IPS DF 19.7 (cell line): ENCODE measurements at regions not wholly inside any gene's neighbourhood (a gene's known extent, or its start where the extent isn't known, plus 50 kb on each side); places are given as distances from the start of the nearest gene placed in this dataset.

ENCODE experiments used
- DNase-seq: peaks from one replicate; pipeline ENCODE4 v3.0.0-alpha.2; 2013; ENCODE audit warnings: low read depth, low spot score

- DNase-seq = no peak
Observed at GRCh38 chr4:189364032-189364449, 576.6 kb upstream of the FRG1 start.

- no peak for DNase-seq
Observed at GRCh38 chr4:189365451-189365850, 575.2 kb upstream of the FRG1 start.

- DNase-seq = no peak
Observed at GRCh38 chr4:189367832-189368231, 572.8 kb upstream of the FRG1 start.

DNA sequence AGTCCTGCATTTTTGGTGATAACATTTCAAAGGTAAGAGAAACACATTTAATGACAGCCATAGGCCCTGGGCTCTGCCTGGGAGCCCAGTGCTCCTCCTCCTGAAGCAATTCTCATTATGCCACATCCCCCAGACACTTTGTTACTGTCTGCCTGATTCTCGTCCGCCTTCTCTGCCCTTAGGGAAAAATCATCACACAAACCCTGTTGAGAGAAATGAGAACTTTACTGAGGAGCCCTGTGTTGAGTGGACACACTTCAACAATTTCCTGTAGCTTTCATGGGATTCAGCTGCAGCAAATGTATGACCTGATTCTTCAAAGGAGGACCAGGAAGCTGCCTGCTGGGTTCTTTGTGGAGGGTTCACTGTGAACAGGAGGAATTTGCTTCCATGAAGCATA, 566.5 kb upstream of the FRG1 start:
- DNase-seq = no peak

DNA sequence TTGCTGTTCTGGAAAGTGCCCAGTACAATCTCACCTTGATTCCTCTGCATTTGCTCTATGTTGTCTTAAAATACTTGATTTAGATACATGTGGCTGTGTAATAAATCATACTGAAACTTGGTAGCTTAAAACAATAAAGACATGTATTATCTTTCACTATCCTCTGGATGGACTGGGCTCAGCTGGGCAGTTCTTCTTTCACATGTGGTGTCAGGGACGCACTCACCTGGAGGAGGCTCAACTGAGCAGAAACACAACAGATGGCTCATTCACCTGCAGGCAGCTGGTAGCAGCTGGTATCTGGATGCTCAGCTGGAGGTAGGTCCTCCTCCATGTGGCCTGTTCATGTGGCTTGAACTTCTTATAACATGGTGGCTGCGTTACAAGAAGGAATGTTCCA, 563.8 kb upstream of the FRG1 start:
- no peak for DNase-seq

DNA sequence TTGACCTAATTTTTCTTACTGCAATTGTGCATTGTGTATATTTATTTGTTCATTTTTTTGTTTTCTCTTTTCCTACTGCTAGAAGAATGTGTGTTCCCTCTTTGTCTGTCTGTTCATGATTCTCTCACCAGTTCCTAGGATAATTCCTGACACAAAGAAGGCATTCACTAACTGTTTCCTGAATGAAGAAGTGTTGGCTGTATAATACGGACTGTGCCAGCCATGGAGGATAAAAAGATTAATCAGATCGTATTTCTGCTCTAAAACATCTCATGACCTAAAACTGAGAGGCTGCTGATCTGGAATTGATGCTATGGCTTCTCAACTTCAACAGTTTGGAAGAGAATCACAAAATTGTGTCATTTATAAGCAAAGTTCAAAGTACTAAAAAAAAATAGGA, 563.1 kb upstream of the FRG1 start:
- no peak for DNase-seq

DNA sequence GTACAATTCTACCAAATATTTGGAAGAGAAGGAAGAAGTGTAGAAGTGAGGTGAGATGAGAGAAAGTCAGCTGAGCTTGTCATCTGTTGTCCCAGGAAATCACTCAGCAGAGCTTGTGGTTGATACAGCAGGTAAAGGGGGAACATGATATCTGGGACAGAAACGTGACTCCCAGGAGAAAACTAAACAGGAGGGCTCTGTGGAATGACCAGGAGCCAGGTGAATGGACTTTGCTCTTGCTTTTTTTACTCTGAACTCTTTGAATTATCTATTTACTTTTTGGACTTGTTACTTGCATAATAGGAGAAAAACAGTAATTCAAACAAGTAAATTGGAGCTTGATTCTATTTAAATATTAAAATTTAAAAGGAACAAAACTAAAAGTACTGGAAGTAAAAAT, 555.6 kb upstream of the FRG1 start:
- DNase-seq = no peak

GRCh38 chr4:189385579-189385978, 555.1 kb upstream of the FRG1 start:
- DNase-seq = no peak

GRCh38 chr4:189396435-189396834, 544.2 kb upstream of the FRG1 start:
- DNase-seq = no peak

GRCh38 chr4:189404271-189404670, 536.4 kb upstream of the FRG1 start:
- no peak for DNase-seq

DNA sequence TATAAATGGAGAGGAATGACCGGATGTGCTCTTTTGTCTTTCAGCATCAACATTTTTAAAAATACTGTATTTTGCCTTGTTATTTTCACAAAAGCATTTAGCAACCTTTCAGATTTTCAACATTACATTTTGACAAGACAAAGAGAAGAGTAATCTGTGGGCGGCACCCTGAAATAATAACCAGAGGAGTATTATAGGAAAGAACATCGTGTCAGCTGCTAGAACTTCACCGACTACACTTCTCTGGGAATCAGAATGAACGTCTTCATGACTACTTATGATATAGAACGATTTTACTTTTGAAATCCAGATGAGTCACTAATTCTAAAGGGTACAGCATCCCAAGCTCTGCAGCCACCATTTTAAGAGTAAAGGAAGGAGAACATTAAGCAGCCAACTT, 531.5 kb upstream of the FRG1 start:
- DNase-seq = no peak

GRCh38 chr4:189414021-189414420, 526.7 kb upstream of the FRG1 start:
- no peak for DNase-seq

- no peak for DNase-seq
Observed at GRCh38 chr4:189420572-189420971, 520.1 kb upstream of the FRG1 start.

- DNase-seq = no peak
Observed at GRCh38 chr4:189436207-189436606, 504.5 kb upstream of the FRG1 start.

GRCh38 chr4:189440716-189441115, 500.0 kb upstream of the FRG1 start:
- no peak for DNase-seq

- no peak for DNase-seq
Observed at GRCh38 chr4:189443341-189443740, 497.3 kb upstream of the FRG1 start.

- DNase-seq = no peak
Observed at GRCh38 chr4:189445613-189446012, 495.1 kb upstream of the FRG1 start.

DNA sequence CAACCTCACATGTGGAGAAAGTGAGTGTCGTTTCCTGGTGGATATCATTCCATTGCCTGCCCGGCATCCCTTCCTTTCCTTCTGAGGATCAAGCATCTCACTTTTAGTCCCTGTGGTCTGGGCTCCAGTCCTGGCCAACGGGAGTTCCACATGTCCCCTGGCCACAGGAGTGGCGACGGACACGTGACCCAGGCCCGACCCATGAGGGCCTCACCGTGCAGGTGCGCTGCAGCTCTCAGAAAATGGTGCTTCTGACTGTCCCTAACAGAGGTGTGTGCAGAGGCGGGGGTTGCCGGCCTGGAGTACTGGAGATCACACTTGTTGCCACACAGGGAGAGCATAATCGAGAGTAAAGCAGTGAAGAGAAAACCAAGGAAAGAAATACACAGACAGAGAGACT, 476.9 kb upstream of the FRG1 start:
- DNase-seq = no peak

DNA sequence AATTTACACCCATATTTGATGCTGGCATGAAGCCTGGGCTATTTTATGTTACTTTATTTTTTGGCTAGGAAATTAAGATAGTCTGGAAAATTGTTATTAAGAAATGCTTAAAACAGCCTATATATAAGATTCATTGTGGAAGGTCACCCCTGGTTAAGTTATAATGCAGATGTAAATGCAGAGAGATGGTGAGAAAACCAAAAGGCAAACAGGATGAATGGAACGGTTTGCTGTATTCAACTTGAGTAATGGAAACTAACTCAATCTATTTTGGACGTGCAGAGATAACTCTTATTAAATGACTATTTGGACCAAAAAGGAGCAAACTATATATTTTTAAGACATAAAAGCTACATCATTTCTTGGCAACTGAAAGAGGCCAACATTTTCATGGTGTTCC, 446.3 kb upstream of the FRG1 start:
- DNase-seq = no peak

DNA sequence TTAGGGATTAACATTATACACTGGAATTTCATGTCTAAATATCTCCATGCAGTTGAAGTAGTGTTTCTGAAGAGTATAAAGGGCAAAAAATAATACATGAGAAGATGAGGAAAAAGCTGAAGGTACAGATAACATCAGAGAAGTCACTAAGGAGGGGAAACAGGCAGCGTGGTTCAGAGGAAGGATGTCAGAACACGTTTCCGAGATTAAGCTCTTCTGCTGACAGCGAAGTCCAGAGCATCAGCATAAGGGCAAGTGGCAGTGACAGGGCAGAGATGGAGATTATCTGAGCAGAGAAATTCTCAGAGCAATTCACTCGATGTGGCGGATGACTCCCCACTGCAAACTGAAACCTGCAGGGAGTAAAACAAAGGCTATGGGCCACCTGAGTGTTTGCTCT, 443.2 kb upstream of the FRG1 start:
- DNase-seq = no peak

DNA sequence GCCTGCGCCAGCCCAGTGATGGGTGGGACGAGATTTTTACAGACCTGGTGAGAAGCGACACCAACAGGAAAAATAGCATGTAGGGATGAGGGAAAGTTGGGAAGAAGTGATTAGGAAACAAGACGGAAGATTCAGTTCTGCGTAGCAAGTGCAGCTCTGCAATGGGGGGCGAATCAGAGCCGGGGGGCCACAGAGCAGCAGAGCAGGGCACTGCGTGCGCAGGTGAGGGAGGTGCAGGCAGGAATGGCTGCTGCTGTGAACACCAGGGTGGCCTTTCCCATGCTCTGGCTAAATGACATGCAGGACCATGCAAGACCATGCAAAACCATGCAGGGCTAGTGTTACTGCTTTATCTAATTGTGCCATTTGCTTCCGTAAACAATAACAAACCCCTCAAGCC, 442.7 kb upstream of the FRG1 start:
- DNase-seq = no peak

- no peak for DNase-seq
Observed at GRCh38 chr4:189498457-189498856, 442.2 kb upstream of the FRG1 start.

DNA sequence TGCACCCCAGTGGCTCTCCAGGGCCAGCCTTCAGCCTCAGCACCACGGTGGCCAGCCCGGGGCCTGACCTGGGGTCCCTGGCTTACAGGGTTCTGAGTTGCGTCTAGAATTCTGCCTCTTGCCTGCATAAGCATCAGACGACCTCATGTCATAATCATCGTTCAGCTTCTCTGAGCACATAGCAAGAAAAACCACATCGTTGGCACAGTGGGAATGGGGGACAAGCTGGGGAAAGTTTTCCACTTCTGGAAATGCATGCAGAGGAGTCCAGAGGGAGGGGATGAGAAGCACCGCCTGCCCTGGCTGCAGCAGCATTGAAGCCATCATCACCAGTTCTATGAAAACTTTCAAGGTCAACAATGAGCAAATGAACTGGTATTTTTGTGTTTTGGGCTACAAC, 441.0 kb upstream of the FRG1 start:
- DNase-seq = no peak

- no peak for DNase-seq
Observed at GRCh38 chr4:189500970-189501369, 439.7 kb upstream of the FRG1 start.
